WI38 (cell line): ENCODE measurements at regions not wholly inside any gene's neighbourhood (a gene's known extent, or its start where the extent isn't known, plus 50 kb on each side); places are given as distances from the start of the nearest gene placed in this dataset.

Source experiments
- H3K4me3 ChIP-seq: 2 replicates; pipeline ENCODE4 v1.5.1; 2011; ENCODE audit warnings: low read depth, mild to moderate bottlenecking, control low read depth, low read length
- CTCF ChIP-seq: IDR thresholded peaks from 2 replicates; pipeline ENCODE4 v1.5.1; 2012; ENCODE audit warnings: low read depth, mild to moderate bottlenecking, control low read depth, low read length

GRCh38 chr2:35562488-35562887 is 793.1 kb upstream of the CRIM1 start:
- TF ChIP-seq CTCF, result no peak
- H3K4me3 ChIP-seq, result no peak overlapping the region

GRCh38 chr2:35548171-35548570 is 807.4 kb upstream of the CRIM1 start:
- no peak overlapping the region for H3K4me3 ChIP-seq
- no peak for TF ChIP-seq CTCF

- TF ChIP-seq CTCF, result no peak
- H3K4me3 ChIP-seq, result no peak overlapping the region
Observed at GRCh38 chr2:35545301-35545700, 810.3 kb upstream of the CRIM1 start.

GRCh38 chr2:35538796-35539195 is 816.8 kb upstream of the CRIM1 start:
- H3K4me3 ChIP-seq, result no peak overlapping the region
- no peak for TF ChIP-seq CTCF

GRCh38 chr2:35530615-35531135 is 824.9 kb upstream of the CRIM1 start:
- H3K4me3 ChIP-seq, result no peak overlapping the region
- TF ChIP-seq CTCF, result no peak

- no peak overlapping the region for H3K4me3 ChIP-seq
- no peak for TF ChIP-seq CTCF
Observed at GRCh38 chr2:35526741-35527140, 828.8 kb upstream of the CRIM1 start.

- no peak for TF ChIP-seq CTCF
- no peak overlapping the region for H3K4me3 ChIP-seq
Observed at GRCh38 chr2:35522450-35522849, 833.1 kb upstream of the CRIM1 start.
